ENCODE measurements at regions not wholly inside any gene's neighbourhood (a gene's known extent, or its start where the extent isn't known, plus 50 kb on each side); places are given as distances from the start of the nearest gene placed in this dataset.

DNA sequence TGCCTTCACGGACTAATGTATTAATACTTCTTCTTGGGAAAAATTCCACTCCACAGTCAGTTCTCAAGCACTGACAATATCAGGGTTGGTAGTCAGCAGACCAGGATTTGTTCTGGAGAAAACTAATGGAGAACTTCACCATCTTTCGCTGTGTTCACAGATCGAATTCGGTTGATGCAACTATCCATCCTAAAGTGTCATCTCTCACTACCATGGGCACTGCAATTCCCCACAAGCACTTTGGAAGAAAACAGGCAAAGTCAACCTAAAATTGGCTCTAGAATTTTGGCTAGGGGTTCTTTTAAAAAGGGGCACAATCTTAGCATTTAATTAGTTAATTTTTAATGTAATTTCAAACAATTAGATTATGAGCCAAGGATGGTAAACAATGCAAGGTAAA lies 164.4 kb downstream of the HGF start:
- ChIA-PET CTCF (ENCODE audit: partially characterized antibody) (no interaction called here), POLR2A (ENCODE audit: partially characterized antibody) (no interaction called here)
- no peak overlapping the region for H3K27ac Mint-ChIP-seq

DNA sequence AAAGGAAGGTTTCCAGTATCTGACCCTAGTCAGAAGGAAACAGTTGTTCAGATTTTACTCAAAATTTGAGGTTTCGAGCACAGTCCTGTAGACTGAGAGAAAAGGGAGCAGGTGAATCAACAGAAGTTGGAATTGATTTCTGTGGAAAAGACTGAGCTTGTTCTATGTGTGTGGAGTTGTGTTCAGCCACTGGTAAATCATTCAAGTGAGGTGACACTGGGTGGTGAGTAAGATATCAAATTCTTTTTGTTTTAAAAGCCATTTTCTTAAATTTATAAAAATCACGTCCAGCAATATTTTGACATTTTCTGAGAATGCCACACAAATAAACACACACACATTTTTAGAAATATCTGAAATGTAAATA lies 165.1 kb downstream of the HGF start:
- Mint-ChIP-seq H3K36me3 (no peaks in the 10 kb centered on the region), H3K9me3 (peaks cover 2 to 8% (median 6%) of the 10 kb centered on the region in 8 donors), H3K4me1 (no peaks in the 10 kb centered on the region), H3K27ac (no peak overlapping the region), H3K27me3 (no peaks in the 10 kb centered on the region), H3K4me3 (no peak overlapping the region)
- CTCF ChIA-PET (ENCODE audit: partially characterized antibody), result no interaction called here
- Histone ChIP-seq H3K4me1 (ENCODE audit: insufficient read depth, low read length) (no peaks in the 10 kb centered on the region), H3K36me3 (ENCODE audit: insufficient read depth, low read length) (no peaks in the 10 kb centered on the region), H3K27me3 (ENCODE audit: insufficient read depth, low read length) (no peaks in the 10 kb centered on the region), H3K4me3 (ENCODE audit: low read length in 2 of 2) (no peak overlapping the region), H3K9me3 (ENCODE audit: control insufficient read depth in 1 of 2, low read length in 2 of 2) (no peaks in the 10 kb centered on the region), H3K27ac (ENCODE audit: low read depth, low read length) (no peak overlapping the region)
- DNase-seq, result no peak
- POLR2A ChIA-PET (ENCODE audit: partially characterized antibody), result no interaction called here
- intact Hi-C loops (cut with micrococcal nuclease), result no loop called here

More for the DNA sequence above, 164.4 kb downstream of the HGF start:
- Mint-ChIP-seq H3K4me3 (no peak overlapping the region), H3K9me3 (peaks cover under 1 to 6% (median 2%) of the 10 kb centered on the region in 8 donors), H3K4me1 (no peaks in the 10 kb centered on the region), H3K27me3 (no peaks in the 10 kb centered on the region), H3K36me3 (no peaks in the 10 kb centered on the region)
- intact Hi-C loops (cut with micrococcal nuclease), result no loop called here
- no peaks in the 10 kb centered on the region for H3K36me3 ChIP-seq (ENCODE audit: insufficient read depth, low read length)
- H3K27me3 ChIP-seq (ENCODE audit: insufficient read depth, low read length), result no peaks in the 10 kb centered on the region
- H3K4me1 ChIP-seq (ENCODE audit: insufficient read depth, low read length), result no peaks in the 10 kb centered on the region
- DNase-seq, result no peak
- H3K9me3 ChIP-seq (ENCODE audit: control insufficient read depth in 1 of 2, low read length in 2 of 2), result no peaks in the 10 kb centered on the region
- H3K27ac ChIP-seq (ENCODE audit: low read depth, low read length), result no peak overlapping the region
- H3K4me3 ChIP-seq (ENCODE audit: low read length in 2 of 2), result no peak overlapping the region

DNA sequence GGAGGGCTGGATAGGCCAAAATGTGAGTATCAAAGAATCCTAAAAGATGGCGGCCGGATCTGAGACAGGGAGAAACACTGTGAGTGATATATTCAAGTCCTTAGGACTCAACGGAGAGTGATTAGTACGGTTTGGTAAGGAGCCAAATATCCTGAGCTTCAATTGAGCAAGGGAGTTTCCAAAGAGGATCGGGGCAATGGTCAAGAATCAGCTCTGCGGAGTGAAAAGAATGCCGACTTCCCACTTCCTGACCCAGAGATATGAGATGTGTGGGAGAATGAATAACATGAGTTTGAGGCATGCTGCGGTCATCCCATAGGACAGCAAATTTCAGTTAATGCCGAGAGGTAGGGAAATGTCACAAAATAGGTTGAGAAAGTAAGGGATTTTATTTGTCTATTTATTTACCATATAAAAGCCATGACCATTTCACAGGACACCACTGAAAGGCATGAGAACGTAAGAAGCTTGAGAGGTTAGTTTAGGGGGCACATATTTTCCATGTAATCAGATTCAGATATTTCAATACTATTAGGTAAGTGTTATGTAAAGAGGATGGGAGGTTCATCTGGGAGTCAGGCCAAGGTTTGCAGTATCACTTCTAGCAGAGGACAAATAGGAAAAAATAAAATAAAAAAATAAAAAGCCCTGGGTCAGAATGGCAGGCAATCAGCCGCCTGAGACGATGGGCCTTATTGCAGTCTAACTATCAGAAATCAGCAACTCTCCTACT lies 165.6 kb downstream of the HGF start:
- CTCF ChIA-PET (ENCODE audit: partially characterized antibody), result no interaction called here
- intact Hi-C loops (cut with micrococcal nuclease), result no loop called here
- no peak for DNase-seq
- H3K27ac Mint-ChIP-seq, result no peak overlapping the region
- H3K27me3 ChIP-seq (ENCODE audit: insufficient read depth, low read length), result no peaks in the 10 kb centered on the region
- POLR2A ChIA-PET (ENCODE audit: partially characterized antibody), result no interaction called here
- no peaks in the 10 kb centered on the region for H3K9me3 ChIP-seq (ENCODE audit: control insufficient read depth in 1 of 2, low read length in 2 of 2)
- H3K9me3 Mint-ChIP-seq, result peaks cover 2 to 8% (median 6%) of the 10 kb centered on the region in 8 donors
- no peaks in the 10 kb centered on the region for H3K4me1 ChIP-seq (ENCODE audit: insufficient read depth, low read length)
- no peak overlapping the region for H3K27ac ChIP-seq (ENCODE audit: low read depth, low read length)
- H3K4me3 ChIP-seq (ENCODE audit: low read length in 2 of 2), result no peak overlapping the region
- no peaks in the 10 kb centered on the region for H3K36me3 Mint-ChIP-seq
- no peaks in the 10 kb centered on the region for H3K36me3 ChIP-seq (ENCODE audit: insufficient read depth, low read length)
- H3K4me1 Mint-ChIP-seq, result no peaks in the 10 kb centered on the region
- no peaks in the 10 kb centered on the region for H3K27me3 Mint-ChIP-seq
- no peak overlapping the region for H3K4me3 Mint-ChIP-seq

DNA sequence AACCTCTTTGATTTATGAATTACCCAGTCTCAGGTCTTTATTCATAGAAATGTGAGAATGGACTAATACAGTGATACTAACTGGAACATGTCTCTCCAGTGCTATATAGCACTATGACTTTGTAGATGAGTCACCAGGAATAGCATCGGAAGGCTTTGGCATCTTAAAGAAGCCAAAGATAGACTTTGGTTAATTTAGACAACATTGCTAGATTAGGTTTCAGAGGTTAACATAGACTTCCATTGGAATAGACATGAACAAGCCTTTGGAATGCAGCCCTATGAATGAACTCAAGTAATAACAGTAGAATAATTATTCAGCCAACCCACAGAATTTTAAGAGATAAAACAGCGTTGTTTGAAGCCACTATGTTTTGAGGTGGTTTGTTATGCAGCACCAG lies 169.2 kb downstream of the HGF start:
- no peak for DNase-seq
- H3K4me1 ChIP-seq (ENCODE audit: insufficient read depth, low read length), result no peaks in the 10 kb centered on the region
- no peaks in the 10 kb centered on the region for H3K36me3 Mint-ChIP-seq
- ChIA-PET CTCF (ENCODE audit: partially characterized antibody) (no interaction called here), POLR2A (ENCODE audit: partially characterized antibody) (no interaction called here)
- no peaks in the 10 kb centered on the region for H3K27me3 Mint-ChIP-seq
- H3K27ac ChIP-seq (ENCODE audit: low read depth, low read length), result no peak overlapping the region
- H3K4me3 ChIP-seq (ENCODE audit: low read length in 2 of 2), result no peak overlapping the region
- H3K4me3 Mint-ChIP-seq, result no peak overlapping the region
- H3K27ac Mint-ChIP-seq, result no peak overlapping the region
- no peaks in the 10 kb centered on the region for H3K27me3 ChIP-seq (ENCODE audit: insufficient read depth, low read length)
- no peaks in the 10 kb centered on the region for H3K9me3 ChIP-seq (ENCODE audit: control insufficient read depth in 1 of 2, low read length in 2 of 2)
- no peaks in the 10 kb centered on the region for H3K36me3 ChIP-seq (ENCODE audit: insufficient read depth, low read length)
- intact Hi-C loops (cut with micrococcal nuclease), result no loop called here
- H3K9me3 Mint-ChIP-seq, result peaks cover 0 to 11% (median 6%) of the 10 kb centered on the region in 8 donors
- no peaks in the 10 kb centered on the region for H3K4me1 Mint-ChIP-seq

DNA sequence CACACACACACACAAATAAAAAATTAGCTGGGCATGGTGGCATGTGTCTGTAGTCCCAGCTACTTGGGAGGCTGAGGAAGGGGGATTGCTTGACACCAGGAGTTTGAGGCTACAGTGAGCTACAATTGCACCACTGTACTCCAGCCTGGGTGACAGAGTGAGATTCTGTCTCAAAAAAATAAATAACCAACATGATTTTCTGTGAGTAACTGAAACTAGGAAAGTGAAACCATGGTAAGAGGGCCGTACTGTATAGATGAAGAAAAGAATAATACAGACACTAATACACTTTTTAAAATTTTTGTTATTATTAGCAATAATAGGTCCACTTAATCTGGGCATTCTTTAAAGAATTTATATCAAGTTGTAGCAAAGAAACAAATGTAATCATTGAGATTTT lies 170.9 kb downstream of the HGF start:
- Histone ChIP-seq H3K4me1 (ENCODE audit: insufficient read depth, low read length) (no peaks in the 10 kb centered on the region), H3K27ac (ENCODE audit: low read depth, low read length) (no peak overlapping the region), H3K4me3 (ENCODE audit: low read length in 2 of 2) (no peak overlapping the region), H3K9me3 (ENCODE audit: control insufficient read depth in 1 of 2, low read length in 2 of 2) (no peaks in the 10 kb centered on the region), H3K27me3 (ENCODE audit: insufficient read depth, low read length) (no peaks in the 10 kb centered on the region), H3K36me3 (ENCODE audit: insufficient read depth, low read length) (no peaks in the 10 kb centered on the region)
- no peaks in the 10 kb centered on the region for H3K4me1 Mint-ChIP-seq
- no peaks in the 10 kb centered on the region for H3K36me3 Mint-ChIP-seq
- no peak overlapping the region for H3K4me3 Mint-ChIP-seq
- H3K27ac Mint-ChIP-seq, result no peak overlapping the region
- CTCF ChIA-PET (ENCODE audit: partially characterized antibody), result no interaction called here
- POLR2A ChIA-PET (ENCODE audit: partially characterized antibody), result no interaction called here
- H3K9me3 Mint-ChIP-seq, result peaks cover 2 to 17% (median 8%) of the 10 kb centered on the region in 8 donors
- no peaks in the 10 kb centered on the region for H3K27me3 Mint-ChIP-seq
- no peak for DNase-seq
- intact Hi-C loops (cut with micrococcal nuclease), result no loop called here

DNA sequence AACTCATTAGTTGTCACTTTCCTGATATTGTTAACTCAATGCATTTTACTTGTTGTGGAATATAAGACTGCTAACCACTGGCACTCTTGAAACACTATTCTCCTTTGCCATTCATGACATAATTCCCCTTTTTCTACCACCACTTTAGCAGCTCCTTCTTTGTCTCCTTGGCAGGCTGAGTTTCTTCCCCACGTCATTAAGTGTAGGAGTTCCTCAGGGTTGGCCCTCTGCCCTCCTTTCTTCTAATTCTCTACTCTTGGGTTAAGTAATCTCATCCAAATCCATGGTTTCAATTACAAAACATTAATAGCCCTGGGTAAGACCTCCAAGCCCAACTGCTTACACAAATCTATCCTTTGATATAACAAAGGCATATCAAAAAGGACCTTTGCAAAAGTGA lies 175.1 kb downstream of the HGF start:
- ChIA-PET CTCF (ENCODE audit: partially characterized antibody) (no interaction called here), POLR2A (ENCODE audit: partially characterized antibody) (no interaction called here)
- Histone ChIP-seq H3K4me3 (ENCODE audit: low read length in 2 of 2) (no peak overlapping the region), H3K4me1 (ENCODE audit: insufficient read depth, low read length) (no peaks in the 10 kb centered on the region), H3K27me3 (ENCODE audit: insufficient read depth, low read length) (no peaks in the 10 kb centered on the region), H3K27ac (ENCODE audit: low read depth, low read length) (no peak overlapping the region), H3K36me3 (ENCODE audit: insufficient read depth, low read length) (no peaks in the 10 kb centered on the region), H3K9me3 (ENCODE audit: control insufficient read depth in 1 of 2, low read length in 2 of 2) (peaks cover 0 to 3% of the 10 kb centered on the region in 2 donors)
- Mint-ChIP-seq H3K27me3 (no peaks in the 10 kb centered on the region), H3K36me3 (no peaks in the 10 kb centered on the region), H3K4me3 (no peak overlapping the region), H3K9me3 (peaks cover 0 to 19% (median 11%) of the 10 kb centered on the region in 8 donors), H3K4me1 (no peaks in the 10 kb centered on the region), H3K27ac (no peak overlapping the region)
- intact Hi-C loops (cut with micrococcal nuclease), result no loop called here
- no peak for DNase-seq

DNA sequence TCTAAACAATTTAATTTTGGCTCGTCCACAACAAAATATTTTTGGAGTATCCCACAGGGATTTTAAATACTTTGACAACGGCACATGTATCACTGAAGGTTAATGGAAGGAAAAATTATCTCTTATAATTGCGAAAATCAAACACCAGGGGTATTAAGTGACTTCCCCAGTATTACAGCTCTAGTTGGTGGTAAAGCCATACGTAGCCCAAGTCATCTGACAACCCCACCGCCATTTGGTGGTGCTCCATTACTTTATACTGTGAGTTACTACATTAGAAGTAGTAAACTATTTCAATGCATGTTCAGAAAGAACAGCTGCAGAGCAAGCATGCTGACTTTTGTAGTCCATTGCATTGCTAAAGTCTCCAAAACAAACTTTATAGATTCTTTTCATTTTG lies 179.7 kb downstream of the HGF start:
- POLR2A ChIA-PET (ENCODE audit: partially characterized antibody), result no interaction called here
- H3K27me3 Mint-ChIP-seq, result no peaks in the 10 kb centered on the region
- CTCF ChIA-PET (ENCODE audit: partially characterized antibody), result no interaction called here
- Histone ChIP-seq H3K36me3 (ENCODE audit: insufficient read depth, low read length) (no peaks in the 10 kb centered on the region), H3K9me3 (ENCODE audit: control insufficient read depth in 1 of 2, low read length in 2 of 2) (peaks cover 0 to 8% of the 10 kb centered on the region in 2 donors), H3K4me3 (ENCODE audit: low read length in 2 of 2) (no peak overlapping the region), H3K4me1 (ENCODE audit: insufficient read depth, low read length) (no peaks in the 10 kb centered on the region), H3K27me3 (ENCODE audit: insufficient read depth, low read length) (no peaks in the 10 kb centered on the region), H3K27ac (ENCODE audit: low read depth, low read length) (no peak overlapping the region)
- H3K9me3 Mint-ChIP-seq, result peaks cover 0 to 22% (median 10%) of the 10 kb centered on the region in 8 donors
- no peaks in the 10 kb centered on the region for H3K4me1 Mint-ChIP-seq
- no peak for DNase-seq
- H3K36me3 Mint-ChIP-seq, result no peaks in the 10 kb centered on the region
- intact Hi-C loops (cut with micrococcal nuclease), result no loop called here
- no peak overlapping the region for H3K27ac Mint-ChIP-seq
- no peak overlapping the region for H3K4me3 Mint-ChIP-seq

DNA sequence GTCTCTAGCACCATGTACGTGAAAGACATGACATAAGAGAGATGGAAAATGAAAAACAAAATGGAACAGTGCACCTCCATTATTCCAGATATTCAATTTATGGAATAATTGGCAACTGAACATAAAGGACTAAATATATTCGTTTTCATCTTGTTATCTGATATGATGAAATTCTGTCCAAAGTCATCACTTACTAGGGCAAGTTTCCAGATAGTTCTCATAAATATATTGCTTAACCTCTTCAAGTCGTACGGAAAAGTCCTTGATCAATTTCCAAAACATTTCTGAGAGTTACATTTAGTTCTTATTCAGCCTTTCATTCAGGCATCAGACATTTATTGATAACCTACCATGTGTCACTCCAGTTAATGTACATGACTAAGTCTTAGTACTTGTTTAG lies 185.2 kb downstream of the HGF start:
- Mint-ChIP-seq H3K4me3 (no peak overlapping the region), H3K27me3 (no peaks in the 10 kb centered on the region), H3K27ac (no peak overlapping the region), H3K36me3 (no peaks in the 10 kb centered on the region), H3K9me3 (peaks cover 2 to 11% (median 7%) of the 10 kb centered on the region in 8 donors), H3K4me1 (no peaks in the 10 kb centered on the region)
- Histone ChIP-seq H3K9me3 (ENCODE audit: control insufficient read depth in 1 of 2, low read length in 2 of 2) (peaks cover 0 to 4% of the 10 kb centered on the region in 2 donors), H3K4me3 (ENCODE audit: low read length in 2 of 2) (no peak overlapping the region), H3K27me3 (ENCODE audit: insufficient read depth, low read length) (no peaks in the 10 kb centered on the region), H3K27ac (ENCODE audit: low read depth, low read length) (no peak overlapping the region), H3K4me1 (ENCODE audit: insufficient read depth, low read length) (no peaks in the 10 kb centered on the region), H3K36me3 (ENCODE audit: insufficient read depth, low read length) (no peaks in the 10 kb centered on the region)
- intact Hi-C loops (cut with micrococcal nuclease), result no loop called here
- POLR2A ChIA-PET (ENCODE audit: partially characterized antibody), result no interaction called here
- DNase-seq, result no peak
- CTCF ChIA-PET (ENCODE audit: partially characterized antibody), result no interaction called here

Measured in CD4-positive, alpha-beta memory T cell (primary cell).